Keratinocyte (primary cell): ENCODE measurements at regions not wholly inside any gene's neighbourhood (a gene's known extent, or its start where the extent isn't known, plus 50 kb on each side); places are given as distances from the start of the nearest gene placed in this dataset.

Source experiments
- DNase-seq: peaks from one replicate; pipeline ENCODE4 v3.0.0-alpha.2; 2011; ENCODE audit warnings: low read depth, missing footprints, low spot score
- FAIRE-seq: peaks from 2 replicates; lab custom pipeline; 2011; peaks lifted over from hg19 to GRCh38; lab: Jason Lieb, UNC
- H2AFZ ChIP-seq: 2 replicates; pipeline ENCODE4 v1.6.0; 2012; ENCODE audit warnings: low read length, control low read depth, inconsistent platforms; ENCODE audit not compliant: control insufficient read depth
- H3K27ac ChIP-seq: 2 replicates; pipeline ENCODE4 v1.5.1; 2011; ENCODE audit warnings: low read length; ENCODE audit not compliant: control insufficient read depth, insufficient read depth
- H3K27me3 ChIP-seq: 3 replicates; pipeline ENCODE4 v1.6.0; 2011; ENCODE audit warnings: low read length; ENCODE audit not compliant: control insufficient read depth, insufficient read depth; ENCODE audit errors: extremely low read depth
- H3K36me3 ChIP-seq, 2 experiments: 2 replicates in 1 of 2; 3 replicates in 1 of 2; pipeline ENCODE4 v1.5.1; 2011; ENCODE audit warnings: low read length in 2 of 2, mild to moderate bottlenecking in 1 of 2; ENCODE audit not compliant: control insufficient read depth in 2 of 2, insufficient read depth in 2 of 2; ENCODE audit errors: extremely low read depth in 1 of 2
- H3K4me1 ChIP-seq: 3 replicates; pipeline ENCODE4 v1.5.1; 2011; ENCODE audit warnings: low read length; ENCODE audit not compliant: control insufficient read depth, insufficient read depth; ENCODE audit errors: extremely low read depth
- H3K4me2 ChIP-seq: 3 replicates; pipeline ENCODE4 v1.6.0; 2011; ENCODE audit warnings: low read depth, low read length; ENCODE audit not compliant: control insufficient read depth, insufficient read depth; ENCODE audit errors: extremely low read depth
- H3K4me3 ChIP-seq, 3 experiments: fragments of 200-600 bp in 1 of 3; sonication (generic) in 1 of 3; 2 replicates in 2 of 3; 3 replicates in 1 of 3; pipeline ENCODE4 v1.5.1; 2011 to 2016; ENCODE audit warnings: low read length in 3 of 3, mild to moderate bottlenecking in 3 of 3, control low read depth in 2 of 3, inconsistent platforms in 1 of 3, low read depth in 1 of 3, mixed read lengths in 1 of 3, mixed run types in 1 of 3, moderate library complexity in 1 of 3; ENCODE audit not compliant: control insufficient read depth in 2 of 3, insufficient read depth in 2 of 3; ENCODE audit errors: extremely low read depth in 1 of 3
- H3K79me2 ChIP-seq: 2 replicates; pipeline ENCODE4 v1.6.0; 2012; ENCODE audit warnings: low read length; ENCODE audit not compliant: control insufficient read depth, insufficient read depth
- H3K9ac ChIP-seq: 3 replicates; pipeline ENCODE4 v1.6.0; 2011; ENCODE audit warnings: low read length; ENCODE audit not compliant: control insufficient read depth, insufficient read depth; ENCODE audit errors: extremely low read depth
- H3K9me1 ChIP-seq: 3 replicates; pipeline ENCODE4 v1.6.0; 2011; ENCODE audit warnings: low read length; ENCODE audit not compliant: control insufficient read depth, insufficient read depth; ENCODE audit errors: extremely low read depth
- H3K9me3 ChIP-seq: 2 replicates; pipeline ENCODE4 v1.5.1; 2012; ENCODE audit warnings: low read depth, low read length; ENCODE audit not compliant: control insufficient read depth
- H4K20me1 ChIP-seq: 3 replicates; pipeline ENCODE4 v1.6.0; 2011; ENCODE audit warnings: low read length; ENCODE audit not compliant: control insufficient read depth, insufficient read depth; ENCODE audit errors: extremely low read depth
- EZH2 ChIP-seq: IDR thresholded peaks from one replicate; pipeline ENCODE4 v1.6.1; 2012; ENCODE audit warnings: inconsistent platforms, mild to moderate bottlenecking, low read length, moderate library complexity
- dilution Hi-C: fragments of 300-500 bp; cut with MboI; formaldehyde crosslinking; loops from one replicate; pipeline ENCODE4 v1.7.0; 2020; ENCODE audit warnings: low sequenced_read_pairs; ENCODE audit not compliant: extremely low pct_ligation_motif_present
- TF ChIP-seq, protein P1 (sequence below), 3 experiments: IDR thresholded peaks in 1 of 3; conservative IDR thresholded peaks in 1 of 3; optimal IDR thresholded peaks in 1 of 3; 2 replicates in 2 of 3; 3 replicates in 1 of 3; pipeline versions ENCODE3 to v1.5.1; 2011; ENCODE audit warnings: low read length in 3 of 3, mild to moderate bottlenecking in 3 of 3, moderate library complexity in 2 of 3, control low read depth in 1 of 3, inconsistent platforms in 1 of 3; ENCODE audit not compliant: insufficient read depth in 2 of 3; ENCODE audit errors: extremely low read depth in 1 of 3

DNA sequence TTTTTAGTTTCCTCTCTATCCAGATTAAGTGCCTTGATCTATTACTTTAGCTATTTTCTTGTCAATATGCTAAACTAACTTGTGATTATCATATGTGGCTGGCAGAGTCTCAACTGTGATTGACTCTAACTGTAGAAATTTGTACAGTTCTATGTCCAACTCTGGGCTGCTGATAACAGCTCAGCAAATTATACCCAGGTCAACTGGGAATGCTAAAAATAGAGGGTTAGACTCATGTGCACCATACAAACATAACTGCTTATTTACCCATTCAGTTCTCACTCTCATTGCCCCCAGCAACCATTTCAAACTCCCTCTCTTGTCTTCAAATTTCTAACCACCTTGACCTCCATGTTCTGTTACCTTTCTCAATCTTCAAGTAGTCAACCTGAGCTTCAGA is 576.9 kb downstream of the TDRD15 start:
- no peak overlapping the region for H3K4me2 ChIP-seq
- no peak overlapping the region for H2AFZ ChIP-seq
- dilution Hi-C loops = no loop called here
- DNase-seq = no peak
- no peaks in the 10 kb centered on the region for H3K4me1 ChIP-seq
- H3K27ac ChIP-seq = no peak overlapping the region
- no peaks in the 10 kb centered on the region for H3K9me1 ChIP-seq
- no peak for FAIRE-seq
- H3K36me3 ChIP-seq = no peaks in the 10 kb centered on the region
- H3K79me2 ChIP-seq = no peaks in the 10 kb centered on the region
- H3K4me3 ChIP-seq = no peak overlapping the region
- no peaks in the 10 kb centered on the region for H4K20me1 ChIP-seq
- TF ChIP-seq, protein P1, sequence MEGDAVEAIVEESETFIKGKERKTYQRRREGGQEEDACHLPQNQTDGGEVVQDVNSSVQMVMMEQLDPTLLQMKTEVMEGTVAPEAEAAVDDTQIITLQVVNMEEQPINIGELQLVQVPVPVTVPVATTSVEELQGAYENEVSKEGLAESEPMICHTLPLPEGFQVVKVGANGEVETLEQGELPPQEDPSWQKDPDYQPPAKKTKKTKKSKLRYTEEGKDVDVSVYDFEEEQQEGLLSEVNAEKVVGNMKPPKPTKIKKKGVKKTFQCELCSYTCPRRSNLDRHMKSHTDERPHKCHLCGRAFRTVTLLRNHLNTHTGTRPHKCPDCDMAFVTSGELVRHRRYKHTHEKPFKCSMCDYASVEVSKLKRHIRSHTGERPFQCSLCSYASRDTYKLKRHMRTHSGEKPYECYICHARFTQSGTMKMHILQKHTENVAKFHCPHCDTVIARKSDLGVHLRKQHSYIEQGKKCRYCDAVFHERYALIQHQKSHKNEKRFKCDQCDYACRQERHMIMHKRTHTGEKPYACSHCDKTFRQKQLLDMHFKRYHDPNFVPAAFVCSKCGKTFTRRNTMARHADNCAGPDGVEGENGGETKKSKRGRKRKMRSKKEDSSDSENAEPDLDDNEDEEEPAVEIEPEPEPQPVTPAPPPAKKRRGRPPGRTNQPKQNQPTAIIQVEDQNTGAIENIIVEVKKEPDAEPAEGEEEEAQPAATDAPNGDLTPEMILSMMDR (optimal IDR thresholded peaks at IDR 0.05 in 1 of 3, IDR thresholded peaks at IDR 0.05 in 1 of 3, conservative IDR thresholded peaks at IDR 0.05 in 1 of 3; ENCODE audit: extremely low read depth in 1 of 3, insufficient read depth in 2 of 3, low read length in 3 of 3) = no peak
- TF ChIP-seq EZH2 = no peak
- H3K9me3 ChIP-seq = no peaks in the 10 kb centered on the region
- no peaks in the 10 kb centered on the region for H3K27me3 ChIP-seq
- no peak overlapping the region for H3K9ac ChIP-seq

DNA sequence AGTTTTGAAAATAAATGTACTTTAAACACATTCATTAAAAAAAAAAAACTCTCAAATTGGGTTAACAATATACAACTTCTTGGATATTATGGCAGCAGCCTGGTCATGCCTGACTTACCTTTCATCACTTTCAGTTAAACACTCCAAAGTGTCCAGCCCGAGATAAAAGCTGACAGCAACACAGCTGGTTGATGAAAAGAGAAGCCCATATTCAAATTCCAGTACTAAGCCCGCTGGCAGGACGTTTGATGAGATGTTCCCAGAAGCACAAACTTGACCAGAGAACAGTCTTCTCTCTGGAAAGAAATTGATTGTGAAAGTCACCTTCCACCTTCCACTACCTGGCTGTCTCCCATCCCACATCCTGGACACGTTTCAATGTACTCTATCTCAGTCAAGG is 586.3 kb downstream of the TDRD15 start:
- Histone ChIP-seq H3K9ac (no peak overlapping the region), H3K4me3 (no peak overlapping the region), H3K4me1 (no peaks in the 10 kb centered on the region), H3K27ac (no peak overlapping the region), H3K9me3 (no peaks in the 10 kb centered on the region), H3K36me3 (no peaks in the 10 kb centered on the region), H4K20me1 (no peaks in the 10 kb centered on the region), H3K79me2 (no peaks in the 10 kb centered on the region), H2AFZ (no peak overlapping the region), H3K27me3 (no peaks in the 10 kb centered on the region), H3K9me1 (no peaks in the 10 kb centered on the region), H3K4me2 (no peak overlapping the region)
- FAIRE-seq (no peak), DNase-seq (no peak)
- TF ChIP-seq, protein P1 (optimal IDR thresholded peaks at IDR 0.05 in 1 of 3, IDR thresholded peaks at IDR 0.05 in 1 of 3, conservative IDR thresholded peaks at IDR 0.05 in 1 of 3; ENCODE audit: extremely low read depth in 1 of 3, insufficient read depth in 2 of 3, low read length in 3 of 3) = no peak
- TF ChIP-seq EZH2 = no peak
- dilution Hi-C loops = no loop called here
